SK-N-MC (cell line): ENCODE measurements at regions not wholly inside any gene's neighbourhood (a gene's known extent, or its start where the extent isn't known, plus 50 kb on each side); places are given as distances from the start of the nearest gene placed in this dataset.

Experiments
- DNase-seq: peaks from one replicate; pipeline ENCODE4 v3.0.0-alpha.2; 2011; ENCODE audit warnings: low read depth, low spot score
- H3K27ac ChIP-seq: fragments of 200-600 bp; sonication (generic); 2 replicates; pipeline ENCODE4 v1.5.1; 2016; ENCODE audit warnings: mixed run types
- H3K36me3 ChIP-seq: fragments of 200-600 bp; sonication (generic); 2 replicates; pipeline ENCODE4 v1.6.1; 2017; ENCODE audit warnings: antibody characterized with exemption, low read length, mixed read lengths; ENCODE audit not compliant: insufficient read depth
- H3K4me3 ChIP-seq: fragments of 200-600 bp; sonication (generic); 2 replicates; pipeline ENCODE4 v1.5.1; 2016
- H3K9ac ChIP-seq: fragments of 200-600 bp; sonication (generic); 2 replicates; pipeline ENCODE4 v1.8.0; 2017; ENCODE audit warnings: mixed run types, mixed read lengths; ENCODE audit not compliant: insufficient read length
- H3K9me3 ChIP-seq: fragments of 200-600 bp; sonication (generic); 2 replicates; pipeline ENCODE4 v1.6.1; 2017; ENCODE audit warnings: low read depth, mild to moderate bottlenecking, antibody characterized with exemption, low read length, moderate library complexity, mixed read lengths
- EZH2 ChIP-seq: fragments of 200-600 bp; sonication (generic); IDR thresholded peaks from one replicate; pipeline ENCODE4 v1.6.1; 2017; ENCODE audit warnings: antibody characterized with exemption
- FOXP2 ChIP-seq: optimal IDR thresholded peaks from 2 replicates; pipeline ENCODE3; 2011; ENCODE audit warnings: mild to moderate bottlenecking, moderate library complexity; ENCODE audit not compliant: insufficient read depth; ENCODE audit errors: extremely low read length, control extremely low read depth
- POLR2AphosphoS5 ChIP-seq: IDR thresholded peaks from 2 replicates; pipeline ENCODE4 v1.6.1; 2012; ENCODE audit warnings: mild to moderate bottlenecking, low read depth, low read length, borderline replicate concordance

DNA sequence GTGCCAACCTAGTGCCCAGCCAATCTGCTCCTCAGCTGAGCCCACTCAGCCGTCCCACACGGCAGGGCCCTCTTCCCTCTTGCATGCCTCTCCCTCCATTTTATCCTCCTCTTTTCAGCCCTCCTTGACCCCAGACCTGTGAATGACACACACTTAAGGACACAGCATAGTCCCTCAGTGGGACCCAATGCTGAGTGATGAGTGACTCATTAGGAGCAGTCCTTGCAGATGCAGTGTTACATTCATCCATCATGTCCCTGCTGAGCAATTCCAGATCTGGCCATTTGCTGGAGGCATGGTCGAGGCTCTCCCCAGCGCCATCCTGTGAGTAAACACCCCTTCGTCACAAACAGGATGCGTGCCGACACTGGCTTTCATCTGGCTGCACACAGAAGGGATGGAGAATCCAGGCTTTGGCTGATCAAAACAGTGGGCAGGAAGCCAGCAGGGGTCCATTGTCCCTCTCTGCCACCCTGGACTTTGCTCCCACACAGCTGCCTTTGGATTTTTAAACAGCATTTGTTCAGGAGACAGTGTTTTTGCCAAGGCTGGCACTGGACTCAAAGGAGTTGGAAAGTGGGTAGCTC lies 122.6 kb downstream of the AXIN2 start:
- H3K27ac ChIP-seq, result no peak overlapping the region
- no peak for DNase-seq
- no peaks in the 10 kb centered on the region for H3K9me3 ChIP-seq
- no peak for TF ChIP-seq FOXP2
- TF ChIP-seq EZH2, result no peak
- TF ChIP-seq POLR2AphosphoS5, result no peak
- H3K9ac ChIP-seq, result no peak overlapping the region
- no peak overlapping the region for H3K4me3 ChIP-seq
- no peaks in the 10 kb centered on the region for H3K36me3 ChIP-seq

DNA sequence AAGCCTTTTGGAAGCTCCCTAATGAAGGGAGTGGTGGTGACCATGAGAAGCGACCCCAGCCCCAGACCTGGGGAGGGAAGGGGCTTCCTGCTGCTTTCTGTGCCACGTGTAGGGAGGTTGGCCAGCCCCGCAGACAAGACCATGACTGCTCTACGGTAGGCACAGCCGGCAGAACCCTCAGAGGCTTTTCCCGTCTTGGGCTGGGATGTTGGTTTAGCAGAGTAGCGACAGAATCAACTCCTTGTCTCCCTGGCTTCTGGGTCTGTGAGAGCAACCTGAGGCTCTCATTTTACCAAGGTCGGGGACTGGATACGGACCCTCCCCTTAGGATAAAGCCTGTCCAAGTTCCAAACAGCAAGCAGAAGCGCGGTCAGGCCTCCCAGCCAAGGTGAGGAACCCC lies 123.3 kb downstream of the AXIN2 start:
- H3K36me3 ChIP-seq, result no peaks in the 10 kb centered on the region
- no peak for TF ChIP-seq POLR2AphosphoS5
- no peak for TF ChIP-seq FOXP2
- no peak for TF ChIP-seq EZH2
- DNase-seq, result no peak
- no peaks in the 10 kb centered on the region for H3K9me3 ChIP-seq
- H3K4me3 ChIP-seq, result no peak overlapping the region
- H3K27ac ChIP-seq, result no peak overlapping the region
- H3K9ac ChIP-seq, result no peak overlapping the region

DNA sequence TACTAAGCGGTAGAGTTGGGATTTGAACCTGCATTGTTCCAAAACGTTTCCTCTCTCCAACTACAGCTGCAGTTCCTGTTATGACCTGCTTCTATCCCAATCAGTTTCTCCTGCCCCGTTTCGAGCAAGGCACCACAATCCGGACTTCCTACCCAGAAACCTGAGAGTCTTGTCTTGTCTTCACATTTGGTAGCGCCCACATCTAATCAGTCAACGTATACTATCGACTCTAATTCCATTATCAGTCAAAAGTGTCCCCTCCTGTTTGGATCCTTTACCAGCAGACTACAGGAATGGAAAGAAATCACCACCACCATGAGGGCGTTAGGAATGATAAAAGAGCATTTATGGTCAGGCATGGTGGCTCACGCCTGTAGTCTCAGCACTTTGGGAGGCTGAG lies 124.6 kb downstream of the AXIN2 start:
- Histone ChIP-seq H3K4me3 (no peak overlapping the region), H3K9ac (no peak overlapping the region), H3K36me3 (no peaks in the 10 kb centered on the region), H3K27ac (no peak overlapping the region), H3K9me3 (no peaks in the 10 kb centered on the region)
- TF ChIP-seq FOXP2 (no peak), EZH2 (no peak), POLR2AphosphoS5 (no peak)
- no peak for DNase-seq

DNA sequence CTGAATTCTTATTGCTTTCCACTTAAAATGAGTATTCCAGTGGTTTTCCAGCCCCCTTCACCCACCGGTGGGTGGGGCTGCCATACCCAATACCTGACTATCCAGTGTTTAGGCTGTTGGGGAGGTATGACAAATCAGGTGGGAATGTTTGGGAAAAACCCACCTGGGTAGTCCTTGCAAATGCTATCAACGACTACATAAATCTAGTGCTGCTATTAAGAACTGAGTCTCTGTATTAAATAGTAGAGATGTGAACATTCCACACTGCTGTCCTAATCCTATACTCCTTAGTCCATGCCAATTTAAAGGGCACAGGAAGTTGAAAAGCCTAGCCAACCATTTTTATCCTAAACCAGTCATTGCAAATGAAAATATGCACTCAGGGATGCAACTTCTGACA lies 126.6 kb downstream of the AXIN2 start:
- Histone ChIP-seq H3K27ac (no peak overlapping the region), H3K36me3 (no peaks in the 10 kb centered on the region), H3K9ac (no peak overlapping the region), H3K4me3 (no peak overlapping the region), H3K9me3 (no peaks in the 10 kb centered on the region)
- DNase-seq, result no peak
- no peak for TF ChIP-seq POLR2AphosphoS5
- TF ChIP-seq FOXP2, result no peak
- no peak for TF ChIP-seq EZH2

DNA sequence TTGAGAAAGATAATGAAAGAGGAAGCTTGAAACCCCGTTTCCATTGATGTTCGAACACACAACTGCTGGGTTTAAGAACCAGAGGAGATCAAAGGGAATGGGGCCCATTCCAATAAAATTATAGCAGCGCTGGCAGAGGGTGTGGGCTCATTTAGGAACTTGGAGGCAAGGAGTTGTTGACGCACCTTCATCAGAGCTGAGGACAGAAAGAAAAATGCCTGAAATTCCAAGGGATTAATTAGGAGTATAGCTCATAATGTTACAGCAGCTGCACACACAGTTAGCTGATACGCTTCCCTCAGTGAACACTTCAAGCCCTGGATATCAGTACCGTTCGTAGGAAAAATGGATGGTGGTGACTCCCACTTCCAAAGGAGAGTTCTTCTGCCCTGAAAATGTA lies 127.2 kb downstream of the AXIN2 start:
- Histone ChIP-seq H3K4me3 (no peak overlapping the region), H3K9ac (no peak overlapping the region), H3K27ac (no peak overlapping the region), H3K36me3 (no peaks in the 10 kb centered on the region), H3K9me3 (no peaks in the 10 kb centered on the region)
- TF ChIP-seq FOXP2 (no peak), EZH2 (no peak), POLR2AphosphoS5 (no peak)
- DNase-seq, result no peak

DNA sequence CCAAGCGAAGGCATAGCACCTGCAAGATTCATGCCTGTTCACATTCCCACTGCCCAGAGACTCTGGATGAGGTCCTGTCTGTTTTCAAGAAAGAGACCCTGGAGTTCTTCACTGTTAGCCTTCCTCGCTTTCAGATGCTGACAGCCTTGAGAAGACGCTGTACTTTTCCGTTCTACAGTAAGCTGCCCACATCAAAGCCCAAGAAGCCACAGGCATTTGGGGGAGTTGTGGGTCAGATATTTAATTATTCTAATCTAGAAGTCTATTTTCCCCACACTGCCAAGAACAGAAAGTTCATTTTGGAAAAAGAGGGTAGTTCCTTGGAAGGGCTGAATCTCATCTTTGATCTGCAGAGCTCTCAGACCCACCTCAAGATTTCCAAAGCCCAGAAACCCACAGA lies 127.9 kb downstream of the AXIN2 start:
- H3K9ac ChIP-seq, result no peak overlapping the region
- TF ChIP-seq EZH2, result no peak
- no peak for TF ChIP-seq POLR2AphosphoS5
- TF ChIP-seq FOXP2, result no peak
- H3K36me3 ChIP-seq, result no peaks in the 10 kb centered on the region
- H3K9me3 ChIP-seq, result no peaks in the 10 kb centered on the region
- no peak overlapping the region for H3K27ac ChIP-seq
- H3K4me3 ChIP-seq, result no peak overlapping the region
- DNase-seq, result no peak

DNA sequence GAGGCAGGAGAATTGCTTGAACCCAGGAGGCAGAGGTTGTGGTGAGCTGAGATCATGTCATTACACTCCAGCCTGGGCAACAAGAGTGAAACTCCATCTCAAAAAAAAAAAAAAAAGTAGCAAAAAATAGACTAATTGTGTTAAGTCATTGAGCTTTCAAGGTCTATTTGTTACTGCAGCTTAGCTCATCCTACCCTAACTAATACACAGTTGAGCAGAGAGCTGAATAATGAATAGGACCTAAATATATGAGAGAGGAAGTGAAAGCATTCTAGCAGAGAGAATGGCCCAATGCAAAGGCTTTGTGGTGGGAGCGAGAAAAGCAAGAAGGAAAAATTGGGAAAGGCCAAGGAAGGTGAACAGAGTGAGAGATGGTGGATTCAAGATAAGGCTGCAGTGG lies 128.3 kb downstream of the AXIN2 start:
- TF ChIP-seq POLR2AphosphoS5 (no peak), FOXP2 (no peak), EZH2 (no peak)
- Histone ChIP-seq H3K27ac (no peak overlapping the region), H3K9ac (no peak overlapping the region), H3K9me3 (no peaks in the 10 kb centered on the region), H3K4me3 (no peak overlapping the region), H3K36me3 (no peaks in the 10 kb centered on the region)
- no peak for DNase-seq

DNA sequence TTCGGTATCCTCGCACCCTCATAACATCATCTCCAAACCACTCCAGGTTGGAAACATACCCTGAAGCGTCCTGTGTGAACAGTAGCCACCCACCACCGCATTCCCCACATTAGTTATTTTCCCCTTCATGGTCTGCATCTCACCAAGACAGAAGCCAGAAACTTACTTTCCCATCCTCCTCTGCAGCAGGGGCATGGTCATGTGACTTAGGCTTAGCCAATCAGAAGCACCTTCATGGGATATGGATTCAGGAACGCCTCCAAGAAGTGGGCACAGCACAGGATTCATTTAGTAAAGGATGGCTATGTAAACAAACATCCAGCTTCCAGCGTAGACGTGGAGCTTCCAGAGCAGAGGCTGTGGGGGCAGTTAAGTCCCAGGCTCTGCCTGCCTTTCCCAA lies 130.3 kb downstream of the AXIN2 start:
- TF ChIP-seq FOXP2 (no peak), POLR2AphosphoS5 (no peak), EZH2 (no peak)
- Histone ChIP-seq H3K36me3 (no peaks in the 10 kb centered on the region), H3K9ac (no peak overlapping the region), H3K4me3 (no peak overlapping the region), H3K9me3 (no peaks in the 10 kb centered on the region), H3K27ac (no peak overlapping the region)
- DNase-seq, result no peak

DNA sequence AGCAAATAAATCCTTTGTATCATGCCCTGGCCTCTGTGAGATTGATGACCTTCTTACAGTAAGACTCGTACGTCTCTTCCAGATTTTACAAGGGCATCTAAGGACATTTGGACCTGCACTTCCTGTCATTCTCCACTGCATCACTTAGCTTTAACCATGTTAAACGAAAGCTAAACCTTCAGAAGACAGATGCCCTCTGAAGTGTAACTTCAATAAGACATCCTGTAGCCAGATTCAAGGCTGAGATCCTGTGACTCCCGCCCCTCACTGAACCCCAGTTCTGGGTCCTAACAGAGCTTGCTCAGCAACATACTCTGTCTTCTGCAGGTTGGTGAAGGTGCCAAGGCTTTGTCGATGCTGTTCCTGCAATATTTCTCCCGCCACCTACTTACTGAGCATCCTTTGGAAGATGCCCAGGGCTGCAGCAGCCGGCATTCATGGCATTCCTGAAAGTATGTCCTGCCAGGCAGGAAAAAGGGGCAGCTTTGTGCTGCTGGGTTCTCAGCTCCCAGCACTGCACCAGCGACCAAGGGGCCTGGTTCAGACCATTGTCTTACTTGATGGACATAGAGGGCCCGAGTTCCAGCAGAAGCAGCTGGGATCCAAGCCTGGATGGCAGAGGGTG lies 131.1 kb downstream of the AXIN2 start:
- DNase-seq, result no peak
- Histone ChIP-seq H3K4me3 (no peak overlapping the region), H3K9ac (no peak overlapping the region), H3K27ac (no peak overlapping the region), H3K36me3 (no peaks in the 10 kb centered on the region), H3K9me3 (no peaks in the 10 kb centered on the region)
- TF ChIP-seq EZH2, result no peak
- TF ChIP-seq POLR2AphosphoS5, result no peak
- TF ChIP-seq FOXP2, result no peak
